SU-DHL-6 (cell line): ENCODE measurements at regions not wholly inside any gene's neighbourhood (a gene's known extent, or its start where the extent isn't known, plus 50 kb on each side); places are given as distances from the start of the nearest gene placed in this dataset.

ENCODE experiments used
- EZH2phosphoT487 ChIP-seq: fragments of 200-600 bp; sonication (generic), shearing (Covaris generic); conservative IDR thresholded peaks from 2 replicates; pipeline ENCODE4 v1.6.1; 2018; ENCODE audit warnings: mild to moderate bottlenecking, antibody characterized with exemption, low read length, moderate library complexity, mixed read lengths
- TF ChIP-seq, protein P1 (sequence below): fragments of 200-600 bp; sonication (generic); IDR thresholded peaks from one replicate; pipeline ENCODE4 v1.5.1; 2017; ENCODE audit warnings: antibody characterized with exemption, mild to moderate bottlenecking, low read length, moderate library complexity; ENCODE audit not compliant: insufficient read depth, poor library complexity, severe bottlenecking

DNA sequence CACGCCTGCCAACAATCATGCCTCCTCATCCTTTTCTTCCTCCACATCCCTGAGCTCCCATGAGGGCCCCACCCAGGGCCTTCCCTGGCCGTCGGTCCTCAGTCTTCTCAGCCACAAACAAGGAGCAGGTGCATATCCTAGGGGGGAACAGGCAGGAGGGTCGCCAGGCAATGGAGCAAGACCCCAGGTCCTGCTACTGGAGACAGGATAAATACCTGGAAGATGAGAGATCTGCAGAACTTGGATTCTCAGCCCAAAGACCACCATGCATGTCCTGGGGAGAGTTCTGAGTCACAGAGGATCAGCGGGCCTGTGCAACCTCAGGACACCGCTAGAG lies 344.7 kb upstream of the TSHZ3 start:
- TF ChIP-seq, protein P1, sequence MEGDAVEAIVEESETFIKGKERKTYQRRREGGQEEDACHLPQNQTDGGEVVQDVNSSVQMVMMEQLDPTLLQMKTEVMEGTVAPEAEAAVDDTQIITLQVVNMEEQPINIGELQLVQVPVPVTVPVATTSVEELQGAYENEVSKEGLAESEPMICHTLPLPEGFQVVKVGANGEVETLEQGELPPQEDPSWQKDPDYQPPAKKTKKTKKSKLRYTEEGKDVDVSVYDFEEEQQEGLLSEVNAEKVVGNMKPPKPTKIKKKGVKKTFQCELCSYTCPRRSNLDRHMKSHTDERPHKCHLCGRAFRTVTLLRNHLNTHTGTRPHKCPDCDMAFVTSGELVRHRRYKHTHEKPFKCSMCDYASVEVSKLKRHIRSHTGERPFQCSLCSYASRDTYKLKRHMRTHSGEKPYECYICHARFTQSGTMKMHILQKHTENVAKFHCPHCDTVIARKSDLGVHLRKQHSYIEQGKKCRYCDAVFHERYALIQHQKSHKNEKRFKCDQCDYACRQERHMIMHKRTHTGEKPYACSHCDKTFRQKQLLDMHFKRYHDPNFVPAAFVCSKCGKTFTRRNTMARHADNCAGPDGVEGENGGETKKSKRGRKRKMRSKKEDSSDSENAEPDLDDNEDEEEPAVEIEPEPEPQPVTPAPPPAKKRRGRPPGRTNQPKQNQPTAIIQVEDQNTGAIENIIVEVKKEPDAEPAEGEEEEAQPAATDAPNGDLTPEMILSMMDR = no peak
- TF ChIP-seq EZH2phosphoT487 = no peak
